Stomach (tissue), 4 donors: ENCODE measurements at regions not wholly inside any gene's neighbourhood (a gene's known extent, or its start where the extent isn't known, plus 50 kb on each side); places are given as distances from the start of the nearest gene placed in this dataset.

Source experiments
- CTCF ChIP-seq, 7 experiments: fragments of 450-650 bp in 4 of 7; fragments of 200-600 bp in 3 of 7; sonication (generic) in 3 of 7; IDR thresholded peaks; one replicate each; pipeline ENCODE4 v1.5.1; 2016 to 2019; ENCODE audit warnings: antibody characterized with exemption in 7 of 7, control low read depth in 2 of 7, mild to moderate bottlenecking in 1 of 7
- POLR2A ChIP-seq, 4 donors: fragments of 450-650 bp; IDR thresholded peaks; one replicate each; pipeline ENCODE4 v1.6.1; 2016; ENCODE audit warnings: antibody characterized with exemption in 4 of 4, control low read depth in 2 of 4, mild to moderate bottlenecking in 1 of 4, moderate library complexity in 1 of 4

DNA sequence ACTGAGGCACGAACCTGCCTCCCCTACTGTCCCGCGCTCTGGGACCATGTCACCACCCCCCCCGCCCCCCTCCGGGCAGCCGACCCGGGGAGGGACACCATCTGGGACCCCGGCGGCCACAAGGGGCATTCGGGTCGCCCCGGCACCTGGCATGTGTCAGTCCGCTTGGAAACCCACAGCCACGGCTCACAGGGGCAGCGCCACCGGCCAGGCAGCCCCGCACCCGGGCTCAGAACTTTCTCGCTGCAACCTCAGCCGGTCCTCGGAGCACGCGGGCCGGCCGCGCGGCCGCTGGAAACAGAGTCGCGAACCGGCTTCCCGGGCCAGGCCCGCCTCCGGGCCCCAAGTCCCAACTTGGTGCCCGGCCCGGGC, 159.9 kb upstream of the GRK3 start:
- no peak for TF ChIP-seq POLR2A (IDR thresholded peaks at IDR 0.05)
- no peak for TF ChIP-seq CTCF (IDR thresholded peaks at IDR 0.05)
